ENCODE measurements at regions not wholly inside any gene's neighbourhood (a gene's known extent, or its start where the extent isn't known, plus 50 kb on each side); places are given as distances from the start of the nearest gene placed in this dataset.

- in situ Hi-C loops (cut with MboI): no loop called here
- TF ChIP-seq ZNF318 (IDR thresholded peaks at IDR 0.05; ENCODE audit: borderline replicate concordance in 1 of 2, low read depth in 1 of 2) (no peak), UBTF (IDR thresholded peaks at IDR 0.05; ENCODE audit: borderline replicate concordance in 1 of 2, low read depth in 2 of 2, low read length in 2 of 2) (no peak), ZFP30 (CRISPR knock-in tag; IDR thresholded peaks at IDR 0.05; ENCODE audit: borderline replicate concordance) (no peak), GABPB2 (CRISPR knock-in tag; conservative IDR thresholded peaks at IDR 0.05) (no peak), ZNF280A (IDR thresholded peaks at IDR 0.05; ENCODE audit: low read depth, partially characterized antibody) (no peak), NFYB (IDR thresholded peaks at IDR 0.05; ENCODE audit: extremely low read depth, insufficient read length) (no peak), NFIC (IDR thresholded peaks at IDR 0.05) (no peak), ASH1L (IDR thresholded peaks at IDR 0.05; ENCODE audit: borderline replicate concordance, low read depth, partially characterized antibody) (no peak)
Observed at GRCh38 chr5:155732587-155733376, 594.2 kb upstream of the SGCD start.

More at GRCh38 chr5:155732587-155733376, 594.2 kb upstream of the SGCD start:
- Histone ChIP-seq H3K27me3 (ENCODE audit: control insufficient read depth in 2 of 2, insufficient read depth in 2 of 2, low read length in 2 of 2) (no peaks in the 10 kb centered on the region), H3K36me3 (ENCODE audit: control insufficient read depth, insufficient read depth, low read length) (no peaks in the 10 kb centered on the region), H4K20me1 (replicated peaks; ENCODE audit: control insufficient read depth, insufficient read depth, low read length) (no peaks in the 10 kb centered on the region), H3K9me3 (replicated peaks; ENCODE audit: control insufficient read depth, insufficient read depth, low read depth, low read length) (no peaks in the 10 kb centered on the region), H3K27ac (ENCODE audit: extremely low read depth, low read depth, low read length) (no peak overlapping the region), H3K9me1 (ENCODE audit: control insufficient read depth, insufficient read depth, low read length) (no peaks in the 10 kb centered on the region), H3K4me1 (replicated peaks in 1 of 2; ENCODE audit: control insufficient read depth in 2 of 2, insufficient read depth in 2 of 2, low read length in 2 of 2) (no peaks in the 10 kb centered on the region), H3K79me2 (ENCODE audit: control insufficient read depth, insufficient read depth, low read length) (no peaks in the 10 kb centered on the region), H3K4me3 (no peak overlapping the region), H2AFZ (ENCODE audit: low read depth, low read length) (no peak overlapping the region), H3K4me2 (ENCODE audit: insufficient read depth, low read length) (no peak overlapping the region), H3K9ac (ENCODE audit: insufficient read depth in 1 of 2, low read depth in 2 of 2, low read length in 2 of 2) (no peak overlapping the region)
- intact Hi-C loops (cut with micrococcal nuclease): no loop called here
- 0% methylated on average over 6 of the region's 6 CpGs for WGBS (ENCODE audit: insufficient coverage, low coverage, missing lambda C conversion rate)
- FAIRE-seq: no peak
- CTCF ChIA-PET (ENCODE audit: low intra/inter-chr PET ratio): no interaction called here
- no TSS peak for BruUV-seq (replicated peaks)
- POLR2A ChIA-PET: no interaction called here
- DNase-seq (ENCODE audit: extremely low read depth in 1 of 4, low spot score in 3 of 4): no peak
- no peak for ATAC-seq
